NB4 (cell line): ENCODE measurements at regions not wholly inside any gene's neighbourhood (a gene's known extent, or its start where the extent isn't known, plus 50 kb on each side); places are given as distances from the start of the nearest gene placed in this dataset.

Experiments used
- CTCF ChIP-seq: IDR thresholded peaks from one replicate; pipeline ENCODE4 v1.5.1; 2012; ENCODE audit warnings: low read depth, low read length
- MYC ChIP-seq: IDR thresholded peaks from 2 replicates; pipeline ENCODE4 v1.6.1; 2011; ENCODE audit warnings: low read depth, low read length
- POLR2A ChIP-seq: IDR thresholded peaks from 2 replicates; pipeline ENCODE4 v1.6.1; 2011; ENCODE audit warnings: mild to moderate bottlenecking; ENCODE audit not compliant: insufficient read length; ENCODE audit errors: extremely low read depth

GRCh38 chr1:111030590-111030989 is 66.9 kb upstream of the LRIF1 start:
- TF ChIP-seq POLR2A (no peak), CTCF (peak; percentile 86), MYC (no peak)
